ENCODE measurements at regions not wholly inside any gene's neighbourhood (a gene's known extent, or its start where the extent isn't known, plus 50 kb on each side); places are given as distances from the start of the nearest gene placed in this dataset.
A peak's percentile ranks its signal among the peaks of the same experiment; 100 is the strongest.

- POLR2A ChIA-PET = no interaction called here
These were observed 313.5 kb upstream of the RGS6 start for GRCh38 chr14:71618716-71619115.

DNA sequence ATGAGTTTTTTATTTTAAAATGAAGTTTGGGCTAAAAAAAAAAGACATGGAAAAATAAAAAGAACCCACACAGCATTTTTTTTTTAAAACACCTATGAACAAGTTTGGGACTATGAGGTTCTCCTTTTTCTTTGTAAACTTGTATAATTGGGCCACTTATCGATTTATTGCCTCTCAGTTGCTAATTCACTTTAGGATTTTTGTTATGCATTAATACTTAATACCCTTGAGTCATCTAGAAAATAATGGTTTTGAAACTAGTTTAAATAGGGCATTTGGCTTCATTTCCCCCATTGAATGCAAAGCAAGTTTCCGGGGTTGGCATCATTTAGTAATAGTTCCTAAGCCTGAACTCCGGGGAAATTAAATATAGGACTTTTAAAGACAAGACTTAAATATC, 312.8 kb upstream of the RGS6 start:
- H3K4me3 ChIP-seq (ENCODE audit: low read depth, low read length) = no peak overlapping the region
- peaks cover 7% of the 10 kb centered on the region for H3K36me3 ChIP-seq (ENCODE audit: control insufficient read depth, insufficient read depth, low read length)
- no peak for DNase-seq (ENCODE audit: low read depth)
- POLR2A ChIA-PET = no interaction called here
- TF ChIP-seq, protein P1, sequence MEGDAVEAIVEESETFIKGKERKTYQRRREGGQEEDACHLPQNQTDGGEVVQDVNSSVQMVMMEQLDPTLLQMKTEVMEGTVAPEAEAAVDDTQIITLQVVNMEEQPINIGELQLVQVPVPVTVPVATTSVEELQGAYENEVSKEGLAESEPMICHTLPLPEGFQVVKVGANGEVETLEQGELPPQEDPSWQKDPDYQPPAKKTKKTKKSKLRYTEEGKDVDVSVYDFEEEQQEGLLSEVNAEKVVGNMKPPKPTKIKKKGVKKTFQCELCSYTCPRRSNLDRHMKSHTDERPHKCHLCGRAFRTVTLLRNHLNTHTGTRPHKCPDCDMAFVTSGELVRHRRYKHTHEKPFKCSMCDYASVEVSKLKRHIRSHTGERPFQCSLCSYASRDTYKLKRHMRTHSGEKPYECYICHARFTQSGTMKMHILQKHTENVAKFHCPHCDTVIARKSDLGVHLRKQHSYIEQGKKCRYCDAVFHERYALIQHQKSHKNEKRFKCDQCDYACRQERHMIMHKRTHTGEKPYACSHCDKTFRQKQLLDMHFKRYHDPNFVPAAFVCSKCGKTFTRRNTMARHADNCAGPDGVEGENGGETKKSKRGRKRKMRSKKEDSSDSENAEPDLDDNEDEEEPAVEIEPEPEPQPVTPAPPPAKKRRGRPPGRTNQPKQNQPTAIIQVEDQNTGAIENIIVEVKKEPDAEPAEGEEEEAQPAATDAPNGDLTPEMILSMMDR (IDR thresholded peaks at IDR 0.05; ENCODE audit: insufficient read depth, low read depth, low read length) = no peak
- H3K27me3 ChIP-seq (ENCODE audit: control insufficient read depth, insufficient read depth, low read length) = no peaks in the 10 kb centered on the region
- CTCF ChIA-PET = no interaction called here

More at GRCh38 chr14:71618716-71619115, 313.5 kb upstream of the RGS6 start:
- CTCF ChIA-PET = no interaction called here
- H3K4me3 ChIP-seq (ENCODE audit: low read depth, low read length) = no peak overlapping the region
- peaks cover 3% of the 10 kb centered on the region for H3K36me3 ChIP-seq (ENCODE audit: control insufficient read depth, insufficient read depth, low read length)
- TF ChIP-seq, protein P1 (IDR thresholded peaks at IDR 0.05; ENCODE audit: insufficient read depth, low read depth, low read length) = no peak
- DNase-seq (ENCODE audit: low read depth) = no peak
- no peaks in the 10 kb centered on the region for H3K27me3 ChIP-seq (ENCODE audit: control insufficient read depth, insufficient read depth, low read length)

GRCh38 chr14:71620401-71620800, 311.8 kb upstream of the RGS6 start:
- DNase-seq (ENCODE audit: low read depth) = no peak
- Histone ChIP-seq H3K4me3 (ENCODE audit: low read depth, low read length) (no peak overlapping the region), H3K36me3 (ENCODE audit: control insufficient read depth, insufficient read depth, low read length) (peaks cover 9% of the 10 kb centered on the region), H3K27me3 (ENCODE audit: control insufficient read depth, insufficient read depth, low read length) (no peaks in the 10 kb centered on the region)
- ChIA-PET POLR2A (interaction anchor here (0.6 kb wide), 1 partner anchor 253 kb away, joined by 10 read pairs; no protein-coding TSS in a partner anchor), CTCF (interaction anchor here (1.5 kb wide), 1 partner anchor 10 kb away, joined by 6 read pairs; no protein-coding TSS in a partner anchor)
- TF ChIP-seq, protein P1 (IDR thresholded peaks at IDR 0.05; ENCODE audit: insufficient read depth, low read depth, low read length) = no peak

DNA sequence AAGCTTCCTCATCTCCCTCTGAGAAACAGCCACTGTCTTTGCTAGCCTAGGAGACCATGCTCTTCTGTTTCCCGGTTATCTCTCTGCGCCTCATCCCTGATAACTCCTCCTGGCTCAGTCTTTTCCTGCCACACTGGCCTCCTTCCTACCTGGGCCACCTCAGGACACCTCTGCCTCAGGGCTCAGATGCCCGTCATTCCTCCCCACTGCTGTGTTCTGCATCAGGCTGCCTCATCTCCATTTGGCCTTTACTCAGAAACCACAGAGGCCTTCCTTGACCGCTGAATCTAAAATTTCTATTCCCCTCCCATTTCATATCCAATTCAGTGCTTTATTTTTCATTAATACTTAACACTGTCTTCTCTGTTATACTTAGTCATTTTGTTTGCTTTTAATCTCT, 311.0 kb upstream of the RGS6 start:
- CTCF ChIA-PET = interaction anchor here (1.5 kb wide), 1 partner anchor 9 kb away, joined by 6 read pairs; no protein-coding TSS in a partner anchor
- no peak for DNase-seq (ENCODE audit: low read depth)
- Histone ChIP-seq H3K4me3 (ENCODE audit: low read depth, low read length) (no peak overlapping the region), H3K36me3 (ENCODE audit: control insufficient read depth, insufficient read depth, low read length) (peaks cover 9% of the 10 kb centered on the region), H3K27me3 (ENCODE audit: control insufficient read depth, insufficient read depth, low read length) (no peaks in the 10 kb centered on the region)
- POLR2A ChIA-PET = interaction anchor here (0.6 kb wide), 1 partner anchor 169 kb away, joined by 3 read pairs; no protein-coding TSS in a partner anchor
- TF ChIP-seq, protein P1 (IDR thresholded peaks at IDR 0.05; ENCODE audit: insufficient read depth, low read depth, low read length) = no peak

- DNase-seq (ENCODE audit: low read depth) = peak; percentile 9
- ChIA-PET CTCF (no interaction called here), POLR2A (interaction anchor here (0.6 kb wide), 1 partner anchor 169 kb away, joined by 3 read pairs; no protein-coding TSS in a partner anchor)
- Histone ChIP-seq H3K4me3 (ENCODE audit: low read depth, low read length) (no peak overlapping the region), H3K27me3 (ENCODE audit: control insufficient read depth, insufficient read depth, low read length) (no peaks in the 10 kb centered on the region), H3K36me3 (ENCODE audit: control insufficient read depth, insufficient read depth, low read length) (peaks cover 9% of the 10 kb centered on the region)
- TF ChIP-seq, protein P1 (IDR thresholded peaks at IDR 0.05; ENCODE audit: insufficient read depth, low read depth, low read length) = no peak
These were observed 310.1 kb upstream of the RGS6 start for GRCh38 chr14:71621980-71622605.

Measured in BJ (cell line).